Heart left ventricle (tissue), 13 donors: ENCODE measurements at regions not wholly inside any gene's neighbourhood (a gene's known extent, or its start where the extent isn't known, plus 50 kb on each side); places are given as distances from the start of the nearest gene placed in this dataset.

Source experiments
- CTCF ChIP-seq, 12 donors: fragments of 200-600 bp; sonication (generic) in 4 of 12; IDR thresholded peaks; one replicate each; pipeline versions ENCODE4 v1.5.0 to v1.8.0; 2018 to 2022; ENCODE audit warnings: antibody characterized with exemption in 12 of 12, mild to moderate bottlenecking in 5 of 12
- POLR2A ChIP-seq, 2 donors: fragments of 450-650 bp; IDR thresholded peaks; one replicate each; pipeline ENCODE4 v1.6.1; 2017; ENCODE audit warnings: antibody characterized with exemption in 2 of 2, mild to moderate bottlenecking in 2 of 2, moderate library complexity in 2 of 2
- donor health status: ischemic (EF 13 %, LVEDD 7.1; RV severe dilation, severe dysfunction).
- donor health status: DM: no; HTN: yes; CAD: no.
- donor health status: DM: no; HTN: no; CAD: no.
- donor health status: ischemic (EF 25% LVEDD 6.9; RV normal size, moderate dysfunction).
- donor health status: ischemic (EF 25% LVEDD 5.7; RV mildly dilated, moderate dysfunction).
- donor health status: ischemic (EF 35%, LVEDD 5.7; RV mildly dilated, moderate dysfunction).
- donor health status: nonischemic (EF 11% LVEDD 7.7; RV severe dilation, severe dysfunction).
- donor health status: DM: yes; HTN: yes; CAD: no.
- donor health status: PGD.
- donor health status: ischemic (EF 29% LVEDD 5.4; RV normal size, mild dysfunction).
- donor health status: nonischemic (EF 23%, LVEDD 6.1; RV moderate dilation, normal function).

GRCh38 chr6:71527886-71528285 is 239.3 kb downstream of the OGFRL1 start:
- TF ChIP-seq CTCF (IDR thresholded peaks at IDR 0.05): no peak
- no peak for TF ChIP-seq POLR2A (IDR thresholded peaks at IDR 0.05)
